WTC11 (cell line): ENCODE measurements at regions not wholly inside any gene's neighbourhood (a gene's known extent, or its start where the extent isn't known, plus 50 kb on each side); places are given as distances from the start of the nearest gene placed in this dataset.

ENCODE experiments used
- ATAC-seq: fragments of 200-7000 bp; cut with Tn5 transposase; 2 replicates; pipeline ENCODE4 v1.10.0; 2021; ENCODE audit warnings: mild to moderate bottlenecking, moderate library complexity
- CTCF ChIA-PET: fragments of 300-600 bp; sonication (Branson Sonifier 250); formaldehyde crosslinking; loops from one replicate; lab custom pipeline; 2021; ENCODE audit warnings: antibody characterized with exemption; lab: Charles Lee
- POLR2A ChIA-PET: fragments of 350-600 bp; sonication (Branson Sonifier 250); formaldehyde crosslinking; loops from one replicate; lab custom pipeline; 2021; ENCODE audit warnings: antibody characterized with exemption; lab: Charles Lee
- DNase-seq: peaks from one replicate; pipeline ENCODE4 v3.0.0; 2021; ENCODE audit warnings: low spot score
- H3K27ac Mint-ChIP-seq: 2 replicates; pipeline ENCODE4 v1.8.0; 2021; ENCODE audit warnings: mixed read lengths
- H3K27me3 Mint-ChIP-seq: 2 replicates; pipeline ENCODE4 v1.8.0; 2021; ENCODE audit warnings: low read depth, mild to moderate bottlenecking, moderate library complexity, mixed read lengths
- H3K36me3 Mint-ChIP-seq: 2 replicates; pipeline ENCODE4 v1.8.0; 2021; ENCODE audit warnings: mixed read lengths
- H3K4me1 Mint-ChIP-seq: 2 replicates; pipeline ENCODE4 v1.8.0; 2022; ENCODE audit warnings: mixed read lengths
- H3K4me3 Mint-ChIP-seq: 2 replicates; pipeline ENCODE4 v1.8.0; 2021; ENCODE audit warnings: mild to moderate bottlenecking, moderate library complexity, mixed read lengths
- H3K9me3 Mint-ChIP-seq: 2 replicates; pipeline ENCODE4 v1.8.0; 2021; ENCODE audit warnings: mixed read lengths
- ATF2 ChIP-seq: sonication (generic); formaldehyde crosslinking; IDR thresholded peaks from 2 replicates; pipeline ENCODE4 v1.8.1; 2022; ENCODE audit warnings: low read depth, missing genetic modification reagents, borderline replicate concordance
- ATF6 ChIP-seq: sonication (generic); formaldehyde crosslinking; IDR thresholded peaks from 2 replicates; pipeline ENCODE4 v1.8.1; 2023; ENCODE audit warnings: mild to moderate bottlenecking, missing genetic modification reagents
- CDX4 ChIP-seq: fragments of 250-450 bp; sonication (Bioruptor Pico); IDR thresholded peaks from 2 replicates; pipeline ENCODE4 v1.9.0; 2021; ENCODE audit warnings: moderate library complexity, mild to moderate bottlenecking, inconsistent platforms, borderline replicate concordance
- CREB1 ChIP-seq: sonication (generic); formaldehyde crosslinking; IDR thresholded peaks from 2 replicates; pipeline ENCODE4 v1.8.0; 2023; ENCODE audit warnings: mild to moderate bottlenecking, missing genetic modification reagents
- CREM ChIP-seq: sonication (generic); formaldehyde crosslinking; IDR thresholded peaks from 2 replicates; pipeline ENCODE4 v1.8.1; 2022; ENCODE audit warnings: mild to moderate bottlenecking, missing genetic modification reagents, moderate library complexity
- CTCF ChIP-seq: fragments of 200-600 bp; IDR thresholded peaks from 2 replicates; pipeline ENCODE4 v1.8.0; 2022; ENCODE audit warnings: antibody characterized with exemption
- FOXK1 ChIP-seq: sonication (generic); formaldehyde crosslinking; IDR thresholded peaks from 2 replicates; pipeline ENCODE4 v1.8.0; 2022; ENCODE audit warnings: mild to moderate bottlenecking, moderate library complexity, missing genetic modification reagents
- JUN ChIP-seq: sonication (generic); formaldehyde crosslinking; IDR thresholded peaks from 2 replicates; pipeline ENCODE4 v1.8.0; 2023; ENCODE audit warnings: mild to moderate bottlenecking, missing genetic modification reagents
- MYBL2 ChIP-seq: sonication (generic); formaldehyde crosslinking; IDR thresholded peaks from 2 replicates; pipeline ENCODE4 v1.8.1; 2023; ENCODE audit warnings: mild to moderate bottlenecking, moderate library complexity, missing genetic modification reagents
- NR1H2 ChIP-seq: sonication (generic); formaldehyde crosslinking; IDR thresholded peaks from 2 replicates; pipeline ENCODE4 v1.9.0; 2021; ENCODE audit warnings: mild to moderate bottlenecking, moderate library complexity, missing genetic modification reagents
- NR3C1 ChIP-seq: sonication (generic); formaldehyde crosslinking; conservative IDR thresholded peaks from 2 replicates; pipeline ENCODE4 v1.8.1; 2023; ENCODE audit warnings: low read depth, mild to moderate bottlenecking, missing genetic modification reagents
- PRRX2 ChIP-seq: fragments of 250-450 bp; sonication (Bioruptor Pico); IDR thresholded peaks from 2 replicates; pipeline ENCODE4 v1.8.0; 2021; ENCODE audit warnings: mild to moderate bottlenecking
- RORB ChIP-seq: fragments of 250-450 bp; sonication (Bioruptor Pico); IDR thresholded peaks from 2 replicates; pipeline ENCODE4 v1.9.0; 2021; ENCODE audit warnings: mild to moderate bottlenecking
- SMAD3 ChIP-seq: sonication (generic); formaldehyde crosslinking; IDR thresholded peaks from 2 replicates; pipeline ENCODE4 v1.8.0; 2022; ENCODE audit warnings: missing genetic modification reagents, mild to moderate bottlenecking, borderline replicate concordance
- TCF7 ChIP-seq: sonication (generic); formaldehyde crosslinking; IDR thresholded peaks from 2 replicates; pipeline ENCODE4 v1.8.0; 2022; ENCODE audit warnings: mild to moderate bottlenecking, low read depth, missing genetic modification reagents, moderate library complexity
- TEAD4 ChIP-seq: sonication (generic); formaldehyde crosslinking; IDR thresholded peaks from 2 replicates; pipeline ENCODE4 v1.8.0; 2022; ENCODE audit warnings: mild to moderate bottlenecking, missing genetic modification reagents
- USF1 ChIP-seq: sonication (generic); formaldehyde crosslinking; IDR thresholded peaks from 2 replicates; pipeline ENCODE4 v1.8.0; 2022; ENCODE audit warnings: mild to moderate bottlenecking, missing genetic modification reagents
- ZNF232 ChIP-seq: sonication (generic); formaldehyde crosslinking; IDR thresholded peaks from 2 replicates; pipeline ENCODE4 v1.8.0; 2022; ENCODE audit warnings: mild to moderate bottlenecking, missing genetic modification reagents
- ZNF263 ChIP-seq: sonication (generic); formaldehyde crosslinking; IDR thresholded peaks from 2 replicates; pipeline ENCODE4 v1.8.1; 2022; ENCODE audit warnings: low read depth, mild to moderate bottlenecking, moderate library complexity, missing genetic modification reagents
- ZNF317 ChIP-seq: sonication (generic); formaldehyde crosslinking; IDR thresholded peaks from 2 replicates; pipeline ENCODE4 v1.8.1; 2023; ENCODE audit warnings: low read depth, mild to moderate bottlenecking, moderate library complexity, missing genetic modification reagents, borderline replicate concordance
- ZNF396 ChIP-seq: fragments of 250-450 bp; sonication (Bioruptor Pico); IDR thresholded peaks from 2 replicates; pipeline ENCODE4 v1.8.0; 2021; ENCODE audit warnings: mild to moderate bottlenecking, moderate library complexity, borderline replicate concordance
- ZNF425 ChIP-seq: fragments of 250-450 bp; sonication (Bioruptor Pico); conservative IDR thresholded peaks from 2 replicates; pipeline ENCODE4 v1.9.0; 2021; ENCODE audit warnings: mild to moderate bottlenecking

- ATAC-seq (no peak), DNase-seq (no peak)
- no peaks in the 10 kb centered on the region for H3K36me3 Mint-ChIP-seq
- ChIA-PET POLR2A (no interaction called here), CTCF (no interaction called here)
- no peak overlapping the region for H3K27ac Mint-ChIP-seq
- H3K27me3 Mint-ChIP-seq = no peaks in the 10 kb centered on the region
- H3K9me3 Mint-ChIP-seq = no peaks in the 10 kb centered on the region
- peaks cover 17% of the 10 kb centered on the region for H3K4me1 Mint-ChIP-seq
- no peak overlapping the region for H3K4me3 Mint-ChIP-seq
- TF ChIP-seq ZNF263 = no peak
- no peak for TF ChIP-seq RORB (CRISPR knock-in tag)
- TF ChIP-seq TEAD4 (CRISPR knock-in tag) = no peak
- no peak for TF ChIP-seq ZNF396 (CRISPR knock-in tag)
- TF ChIP-seq NR1H2 = no peak
- no peak for TF ChIP-seq ATF6 (CRISPR knock-in tag)
- no peak for TF ChIP-seq MYBL2 (CRISPR knock-in tag)
- TF ChIP-seq CDX4 (CRISPR knock-in tag) = no peak
- no peak for TF ChIP-seq ZNF232
- TF ChIP-seq PRRX2 (CRISPR knock-in tag) = no peak
- TF ChIP-seq CREB1 (CRISPR knock-in tag) = no peak
- TF ChIP-seq ZNF425 = no peak
- no peak for TF ChIP-seq JUN (CRISPR knock-in tag)
- no peak for TF ChIP-seq TCF7 (CRISPR knock-in tag)
- no peak for TF ChIP-seq ATF2 (CRISPR knock-in tag)
- no peak for TF ChIP-seq FOXK1 (CRISPR knock-in tag)
- TF ChIP-seq NR3C1 (CRISPR knock-in tag) = no peak
These were observed 814.9 kb upstream of the NRXN1 start for GRCh38 chr2:51846796-51847195.

GRCh38 chr2:51846018-51846417 lies 814.1 kb upstream of the NRXN1 start:
- H3K27ac Mint-ChIP-seq = no peak overlapping the region
- H3K27me3 Mint-ChIP-seq = no peaks in the 10 kb centered on the region
- no peak for TF ChIP-seq CREM (CRISPR knock-in tag)
- no peak for TF ChIP-seq USF1
- TF ChIP-seq SMAD3 (CRISPR knock-in tag) = no peak
- TF ChIP-seq ZNF317 (CRISPR knock-in tag) = no peak
- no peak for TF ChIP-seq CTCF
- TF ChIP-seq PRRX2 (CRISPR knock-in tag) = no peak
- no peaks in the 10 kb centered on the region for H3K36me3 Mint-ChIP-seq
- no peaks in the 10 kb centered on the region for H3K9me3 Mint-ChIP-seq
- DNase-seq (no peak), ATAC-seq (no peak)
- ChIA-PET POLR2A (no interaction called here), CTCF (no interaction called here)
- peaks cover 17% of the 10 kb centered on the region for H3K4me1 Mint-ChIP-seq
- H3K4me3 Mint-ChIP-seq = no peak overlapping the region
